H1 (cell line): ENCODE measurements at regions not wholly inside any gene's neighbourhood (a gene's known extent, or its start where the extent isn't known, plus 50 kb on each side); places are given as distances from the start of the nearest gene placed in this dataset.

Source experiments
- HDAC6 ChIP-seq: IDR thresholded peaks from one replicate; pipeline ENCODE4 v1.7.1; 2012; ENCODE audit warnings: low read depth, mild to moderate bottlenecking, inconsistent platforms, low read length, moderate library complexity
- JUND ChIP-seq: IDR thresholded peaks from 2 replicates; pipeline ENCODE4 v1.6.1; 2011; ENCODE audit warnings: mild to moderate bottlenecking, improper control_type of control experiment, low read length
- YY1 ChIP-seq: IDR thresholded peaks from 2 replicates; pipeline ENCODE4 v1.6.1; 2011; ENCODE audit warnings: low read depth, mild to moderate bottlenecking, low read length

DNA sequence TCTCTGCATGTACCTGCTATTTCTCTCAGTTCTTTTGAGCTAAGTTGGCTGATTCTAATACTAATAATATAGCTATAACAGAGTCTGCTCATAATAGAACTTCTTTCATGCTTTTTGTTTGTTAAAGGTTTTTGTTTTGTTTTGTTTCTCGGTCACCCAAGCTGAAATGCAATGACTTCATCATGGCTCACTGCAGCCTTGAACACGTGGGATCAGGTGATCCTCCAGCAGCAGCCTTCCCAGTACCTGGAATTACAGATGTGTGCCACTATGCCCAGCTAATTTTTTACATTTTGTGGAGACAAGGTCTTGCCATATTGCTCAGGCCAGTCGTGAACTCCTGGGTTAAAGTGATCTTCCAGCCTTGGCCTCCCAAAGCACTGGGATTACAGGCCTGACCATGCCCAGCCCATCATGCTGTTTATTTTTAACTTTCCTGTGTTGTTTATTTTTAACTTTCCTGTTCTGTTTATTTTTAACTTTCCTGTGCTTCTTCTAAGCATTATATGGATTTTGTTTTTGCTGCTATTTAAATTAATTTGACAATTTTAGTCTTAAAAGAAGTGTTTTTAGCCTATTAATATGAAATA, 763.8 kb upstream of the CDH7 start (continued):
- no peak for TF ChIP-seq YY1
- no peak for TF ChIP-seq JUND
- TF ChIP-seq HDAC6 = no peak
- TF ChIP-seq, all 59 proteins: peak for 0
